Osteoblast (primary cell): ENCODE measurements at regions not wholly inside any gene's neighbourhood (a gene's known extent, or its start where the extent isn't known, plus 50 kb on each side); places are given as distances from the start of the nearest gene placed in this dataset.

Source experiments
- DNase-seq: peaks from one replicate; pipeline ENCODE4 v3.0.0; 2011; ENCODE audit warnings: low spot score, mixed read lengths; ENCODE audit not compliant: insufficient read length; ENCODE audit errors: missing footprints
- H2AFZ ChIP-seq: 2 replicates; pipeline ENCODE4 v1.6.0; 2011; ENCODE audit warnings: mild to moderate bottlenecking, low read length
- H3K27ac ChIP-seq: 2 replicates; pipeline ENCODE4 v1.5.1; 2011; ENCODE audit warnings: mild to moderate bottlenecking, low read depth, low read length, moderate library complexity
- H3K27me3 ChIP-seq: 2 replicates; pipeline ENCODE4 v1.6.0; 2012; ENCODE audit warnings: mild to moderate bottlenecking, control low read depth, inconsistent platforms, low read length, moderate library complexity; ENCODE audit not compliant: insufficient read depth
- H3K36me3 ChIP-seq: 2 replicates; pipeline ENCODE4 v1.5.1; 2011; ENCODE audit warnings: mild to moderate bottlenecking, low read length, control low read depth, moderate library complexity; ENCODE audit not compliant: insufficient read depth
- H3K4me1 ChIP-seq: 2 replicates; pipeline ENCODE4 v1.5.1; 2011; ENCODE audit warnings: mild to moderate bottlenecking, low read length, control low read depth, moderate library complexity; ENCODE audit not compliant: insufficient read depth
- H3K4me2 ChIP-seq: 2 replicates; pipeline ENCODE4 v1.6.0; 2011; ENCODE audit warnings: mild to moderate bottlenecking, low read length; ENCODE audit not compliant: insufficient read depth
- H3K4me3 ChIP-seq: fragments of 200-600 bp; sonication (generic); 3 replicates; pipeline ENCODE4 v1.5.1; 2012; ENCODE audit warnings: mild to moderate bottlenecking, low read length, inconsistent platforms; ENCODE audit not compliant: insufficient read depth
- H3K79me2 ChIP-seq: 2 replicates; pipeline ENCODE4 v1.6.0; 2012; ENCODE audit warnings: mild to moderate bottlenecking, low read length, control low read depth, inconsistent platforms; ENCODE audit not compliant: insufficient read depth
- H3K9me3 ChIP-seq: 2 replicates; pipeline ENCODE4 v1.5.1; 2011; ENCODE audit warnings: low read depth, low read length, control low read depth
- H4K20me1 ChIP-seq: 2 replicates; pipeline ENCODE4 v1.6.0; 2012; ENCODE audit warnings: mild to moderate bottlenecking, low read length, control low read depth; ENCODE audit not compliant: insufficient read depth
- TF ChIP-seq, protein P1 (sequence below): IDR thresholded peaks from 2 replicates; pipeline ENCODE4 v1.5.1; 2011; ENCODE audit warnings: mild to moderate bottlenecking, low read depth, low read length, moderate library complexity; ENCODE audit errors: extremely low read depth

DNA sequence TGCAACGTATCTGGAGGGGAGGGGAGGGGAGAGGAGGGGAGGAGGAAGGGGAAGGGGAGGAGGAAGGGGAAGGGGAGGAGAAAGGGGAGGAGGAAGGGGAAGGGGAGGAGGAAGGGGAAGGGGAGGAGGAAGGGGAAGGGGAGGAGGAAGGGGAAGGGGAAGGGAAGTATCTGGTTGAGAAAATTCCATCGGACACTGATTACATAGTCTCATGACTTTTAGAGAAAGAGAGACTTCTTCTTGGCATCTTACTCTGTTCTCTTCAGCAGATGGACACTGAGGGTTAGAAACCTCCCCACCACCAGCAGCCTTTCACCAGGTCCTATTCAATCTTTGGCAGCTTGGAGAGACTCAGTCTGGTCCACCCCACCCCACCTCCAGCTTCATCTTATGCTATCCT is 296.3 kb downstream of the TNS1 start:
- H3K36me3 ChIP-seq, result no peaks in the 10 kb centered on the region
- H3K4me3 ChIP-seq, result no peak overlapping the region
- TF ChIP-seq, protein P1, sequence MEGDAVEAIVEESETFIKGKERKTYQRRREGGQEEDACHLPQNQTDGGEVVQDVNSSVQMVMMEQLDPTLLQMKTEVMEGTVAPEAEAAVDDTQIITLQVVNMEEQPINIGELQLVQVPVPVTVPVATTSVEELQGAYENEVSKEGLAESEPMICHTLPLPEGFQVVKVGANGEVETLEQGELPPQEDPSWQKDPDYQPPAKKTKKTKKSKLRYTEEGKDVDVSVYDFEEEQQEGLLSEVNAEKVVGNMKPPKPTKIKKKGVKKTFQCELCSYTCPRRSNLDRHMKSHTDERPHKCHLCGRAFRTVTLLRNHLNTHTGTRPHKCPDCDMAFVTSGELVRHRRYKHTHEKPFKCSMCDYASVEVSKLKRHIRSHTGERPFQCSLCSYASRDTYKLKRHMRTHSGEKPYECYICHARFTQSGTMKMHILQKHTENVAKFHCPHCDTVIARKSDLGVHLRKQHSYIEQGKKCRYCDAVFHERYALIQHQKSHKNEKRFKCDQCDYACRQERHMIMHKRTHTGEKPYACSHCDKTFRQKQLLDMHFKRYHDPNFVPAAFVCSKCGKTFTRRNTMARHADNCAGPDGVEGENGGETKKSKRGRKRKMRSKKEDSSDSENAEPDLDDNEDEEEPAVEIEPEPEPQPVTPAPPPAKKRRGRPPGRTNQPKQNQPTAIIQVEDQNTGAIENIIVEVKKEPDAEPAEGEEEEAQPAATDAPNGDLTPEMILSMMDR, result no peak
- no peaks in the 10 kb centered on the region for H3K79me2 ChIP-seq
- no peaks in the 10 kb centered on the region for H4K20me1 ChIP-seq
- H3K9me3 ChIP-seq, result no peaks in the 10 kb centered on the region
- peaks cover 31% of the 10 kb centered on the region for H3K4me1 ChIP-seq
- H3K27me3 ChIP-seq, result no peaks in the 10 kb centered on the region
- H3K4me2 ChIP-seq, result peak overlapping the region; percentile 30
- peak overlapping the region; percentile 5 for H2AFZ ChIP-seq
- H3K27ac ChIP-seq, result peak overlapping the region; percentile 7
- DNase-seq, result no peak

DNA sequence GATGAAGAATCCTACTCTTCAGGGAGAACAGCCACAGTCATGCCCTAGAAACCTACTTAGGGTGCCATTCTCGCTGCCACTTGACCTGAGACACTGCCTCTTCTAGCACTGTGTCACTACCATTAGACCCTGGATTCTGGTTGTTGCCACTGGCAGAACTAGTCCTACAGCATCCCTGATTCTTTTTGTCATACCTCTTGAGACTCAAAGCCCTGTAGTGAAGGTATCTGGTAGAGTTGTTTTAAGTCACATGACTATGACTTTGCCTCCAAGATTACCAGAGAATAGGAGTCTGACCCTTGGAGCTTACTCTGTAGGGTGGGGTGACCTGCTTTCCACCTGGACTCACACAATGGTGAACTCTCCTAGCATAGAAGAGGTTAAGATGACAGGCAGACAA is 296.7 kb downstream of the TNS1 start:
- no peak overlapping the region for H2AFZ ChIP-seq
- no peaks in the 10 kb centered on the region for H3K36me3 ChIP-seq
- H3K79me2 ChIP-seq, result no peaks in the 10 kb centered on the region
- TF ChIP-seq, protein P1, result no peak
- H3K4me3 ChIP-seq, result no peak overlapping the region
- no peaks in the 10 kb centered on the region for H4K20me1 ChIP-seq
- H3K27me3 ChIP-seq, result no peaks in the 10 kb centered on the region
- H3K9me3 ChIP-seq, result no peaks in the 10 kb centered on the region
- DNase-seq, result no peak
- peaks cover 27% of the 10 kb centered on the region for H3K4me1 ChIP-seq
- no peak overlapping the region for H3K4me2 ChIP-seq
- H3K27ac ChIP-seq, result no peak overlapping the region

DNA sequence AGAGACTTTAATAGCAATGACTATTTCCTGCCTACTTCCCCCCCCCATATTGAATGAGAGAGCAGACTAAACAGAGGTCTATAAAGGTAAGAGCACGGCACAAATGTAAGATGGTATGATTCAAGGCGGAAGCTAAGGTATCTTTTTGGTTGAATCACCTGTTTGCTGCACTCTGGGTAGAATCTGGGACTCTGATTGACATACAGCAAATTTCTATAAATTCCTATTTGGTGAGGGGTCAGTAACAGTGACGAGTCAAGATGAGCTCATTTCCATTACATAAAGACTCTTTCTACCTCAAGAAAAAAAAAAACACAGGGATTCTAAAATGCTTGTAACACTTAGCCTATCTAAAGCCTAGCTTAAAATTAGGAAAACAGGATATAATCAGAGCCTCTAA is 297.3 kb downstream of the TNS1 start:
- Histone ChIP-seq H3K27ac (no peak overlapping the region), H3K79me2 (no peaks in the 10 kb centered on the region), H2AFZ (no peak overlapping the region), H3K4me2 (no peak overlapping the region), H3K4me3 (no peak overlapping the region), H3K4me1 (peaks cover 21% of the 10 kb centered on the region), H3K27me3 (no peaks in the 10 kb centered on the region), H3K36me3 (no peaks in the 10 kb centered on the region), H4K20me1 (no peaks in the 10 kb centered on the region), H3K9me3 (no peaks in the 10 kb centered on the region)
- DNase-seq, result no peak
- TF ChIP-seq, protein P1, result no peak

DNA sequence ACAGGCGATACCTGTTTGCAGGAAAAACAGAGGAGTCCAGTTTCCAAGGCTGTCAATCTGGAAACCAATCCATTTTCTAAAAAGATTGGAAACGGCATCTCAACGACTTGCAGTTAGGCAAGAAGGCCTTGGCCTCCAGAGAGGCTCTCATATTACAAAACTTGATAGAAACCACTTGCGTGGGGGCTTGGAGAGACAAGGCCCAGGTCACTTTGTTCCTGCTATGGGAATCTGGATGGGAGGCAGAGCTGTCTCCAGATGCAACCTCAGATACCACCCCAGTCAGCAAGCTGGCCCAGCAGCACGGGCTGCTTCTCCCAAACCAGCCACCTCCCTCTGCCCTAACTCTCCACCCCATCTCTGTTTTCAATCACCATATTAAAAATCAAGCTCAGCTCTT is 298.8 kb downstream of the TNS1 start:
- Histone ChIP-seq H4K20me1 (no peaks in the 10 kb centered on the region), H3K79me2 (no peaks in the 10 kb centered on the region), H3K4me2 (no peak overlapping the region), H3K9me3 (no peaks in the 10 kb centered on the region), H3K4me1 (peaks cover 11% of the 10 kb centered on the region), H2AFZ (no peak overlapping the region), H3K27ac (no peak overlapping the region), H3K4me3 (no peak overlapping the region), H3K36me3 (no peaks in the 10 kb centered on the region), H3K27me3 (no peaks in the 10 kb centered on the region)
- TF ChIP-seq, protein P1, result no peak
- DNase-seq, result no peak
